Right renal pelvis (tissue), 4 donors: ENCODE measurements at regions not wholly inside any gene's neighbourhood (a gene's known extent, or its start where the extent isn't known, plus 50 kb on each side); places are given as distances from the start of the nearest gene placed in this dataset.

ENCODE experiments used
- DNase-seq, 4 donors: peaks; one replicate each; pipeline ENCODE4 v3.0.0-alpha.2; 2013; ENCODE audit warnings: low read depth in 4 of 4, low spot score in 3 of 4, missing footprints in 1 of 4

DNA sequence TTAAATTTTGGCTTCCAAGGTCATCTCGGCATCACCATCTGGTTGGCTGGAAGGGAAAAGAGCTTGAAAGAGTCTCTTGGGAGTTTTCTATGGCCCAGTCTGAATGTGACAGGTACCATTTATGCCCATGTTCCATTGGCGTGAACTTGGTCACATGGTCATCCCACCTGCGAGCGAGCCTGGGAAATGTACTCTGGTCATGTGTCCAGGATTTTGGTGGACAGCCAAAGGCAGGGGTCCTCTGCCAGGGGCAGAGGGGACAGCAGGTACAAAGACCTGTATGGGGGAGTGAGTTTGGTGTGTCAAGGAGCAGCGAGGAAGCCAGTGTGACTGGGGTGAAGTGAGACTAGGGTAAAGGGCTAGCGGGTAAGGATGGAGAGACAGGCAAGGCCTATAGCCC, 112.6 kb downstream of the CDC5L start:
- no peak for DNase-seq

- no peak for DNase-seq
These were observed 116.0 kb downstream of the CDC5L start for GRCh38 chr6:44503471-44503870.

DNA sequence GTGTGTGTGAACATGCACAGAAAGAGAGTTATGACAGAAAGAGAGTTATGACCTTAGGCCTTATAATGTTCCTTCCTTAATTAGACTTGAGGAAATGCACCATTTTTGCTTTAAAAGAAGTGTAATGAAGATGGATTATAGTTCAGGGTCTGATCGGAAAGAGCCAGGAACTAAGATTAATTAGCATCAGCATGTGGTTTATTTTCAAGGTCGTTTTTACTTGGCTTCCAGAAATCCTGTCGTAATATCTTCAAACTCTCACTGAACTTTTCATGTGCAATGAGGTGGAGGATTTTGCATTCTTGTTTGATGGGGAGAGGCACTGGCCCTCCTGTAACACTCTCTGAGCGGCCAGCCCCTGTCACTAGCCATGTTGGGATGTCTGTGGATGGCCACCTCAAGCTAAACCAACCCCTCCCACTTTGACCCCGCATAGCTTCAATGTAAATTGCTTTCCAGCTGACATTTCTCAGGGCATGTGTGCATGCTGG, 116.8 kb downstream of the CDC5L start:
- DNase-seq = peak; percentile 41 to 59 (median 50)

GRCh38 chr6:44505751-44506150, 118.2 kb downstream of the CDC5L start:
- no peak for DNase-seq

DNA sequence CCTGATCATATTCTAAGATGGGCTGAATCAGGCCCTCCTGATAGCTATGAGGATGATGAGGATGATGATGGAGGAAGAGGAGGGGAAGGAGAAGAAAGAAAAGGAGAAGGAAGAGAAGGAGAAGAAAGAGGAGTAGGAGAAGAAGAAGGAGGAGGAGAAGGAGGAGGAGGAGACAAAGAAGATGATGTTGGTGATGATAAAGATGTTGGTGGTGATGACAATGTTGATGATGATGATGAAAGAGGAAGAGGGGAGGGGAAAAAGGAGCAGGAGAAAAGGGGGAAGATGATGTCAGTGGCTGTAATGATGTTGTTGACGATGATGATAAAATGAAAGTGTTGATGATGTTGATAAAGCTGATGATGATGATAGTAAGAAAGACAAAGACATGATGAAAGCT, 119.5 kb downstream of the CDC5L start:
- DNase-seq = no peak

GRCh38 chr6:44508646-44509045, 121.1 kb downstream of the CDC5L start:
- no peak for DNase-seq

DNA sequence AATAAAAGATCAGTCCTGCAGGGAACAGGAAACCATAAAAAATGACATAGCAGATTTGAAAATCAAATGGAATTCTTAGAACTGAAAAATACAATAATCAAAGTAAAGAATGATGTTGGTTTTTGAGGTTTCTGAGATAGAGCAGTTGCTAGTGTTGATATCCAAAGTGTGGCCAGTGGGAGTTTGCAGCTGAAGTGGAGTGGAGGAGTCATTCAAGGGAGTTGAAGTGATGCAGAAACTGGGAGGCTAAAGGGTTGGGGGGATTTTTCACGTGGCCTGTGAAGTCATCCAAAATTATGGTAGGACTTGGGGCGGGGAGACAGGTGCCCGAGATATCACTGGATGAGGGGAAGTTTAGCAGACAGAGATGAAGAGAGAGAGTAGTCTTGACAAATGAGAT, 123.6 kb downstream of the CDC5L start:
- DNase-seq = no peak

GRCh38 chr6:44512868-44513741, 125.6 kb downstream of the CDC5L start:
- no peak for DNase-seq

DNA sequence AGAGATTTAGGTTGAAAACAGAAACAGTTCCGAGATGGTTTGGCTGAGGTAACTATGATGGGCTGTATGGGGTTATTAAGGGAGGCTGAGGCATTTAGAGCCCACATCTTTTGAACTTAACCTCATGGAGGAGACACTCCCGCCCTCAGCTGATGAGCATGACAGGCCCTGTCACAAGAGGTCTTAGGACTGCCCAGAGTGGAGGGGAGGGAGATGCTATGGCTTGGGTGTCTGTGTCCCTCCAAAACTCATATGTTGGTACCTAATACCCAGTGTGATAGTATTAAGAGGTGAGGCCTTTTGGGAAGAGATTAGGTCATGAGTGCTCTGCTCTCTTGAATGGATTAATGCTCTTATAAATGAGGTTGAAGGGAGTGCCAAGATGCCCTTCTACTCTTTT, 126.6 kb downstream of the CDC5L start:
- no peak for DNase-seq

DNA sequence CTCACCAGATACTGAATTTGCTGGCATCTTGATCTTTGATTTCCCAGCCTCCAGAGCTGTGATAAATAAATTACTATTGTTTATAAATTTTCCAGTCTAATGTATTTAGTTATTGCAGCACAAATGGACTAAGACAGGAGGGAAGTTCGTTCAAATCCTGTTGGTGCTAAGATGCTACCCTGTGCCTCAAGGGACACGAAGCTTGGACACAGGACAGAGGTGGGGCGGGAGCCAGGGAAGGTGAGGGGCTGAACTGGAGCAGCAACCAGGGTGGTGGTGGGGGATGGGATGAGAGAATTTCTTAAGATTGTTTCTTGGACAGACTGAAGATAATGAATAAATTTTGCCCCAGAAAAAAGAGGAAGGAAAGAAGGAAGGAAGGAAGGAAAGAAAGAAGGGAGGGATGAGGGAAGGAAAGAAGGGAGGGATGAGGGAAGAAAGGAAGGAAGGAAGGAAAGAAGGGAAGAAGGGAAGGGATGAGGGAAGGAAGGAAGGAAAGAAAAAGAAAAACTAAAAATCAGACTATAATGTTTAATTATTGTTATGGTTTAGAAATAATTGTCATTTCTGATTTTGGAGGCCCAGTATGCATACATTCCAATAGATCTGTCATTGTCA, 127.2 kb downstream of the CDC5L start:
- DNase-seq = no peak

DNA sequence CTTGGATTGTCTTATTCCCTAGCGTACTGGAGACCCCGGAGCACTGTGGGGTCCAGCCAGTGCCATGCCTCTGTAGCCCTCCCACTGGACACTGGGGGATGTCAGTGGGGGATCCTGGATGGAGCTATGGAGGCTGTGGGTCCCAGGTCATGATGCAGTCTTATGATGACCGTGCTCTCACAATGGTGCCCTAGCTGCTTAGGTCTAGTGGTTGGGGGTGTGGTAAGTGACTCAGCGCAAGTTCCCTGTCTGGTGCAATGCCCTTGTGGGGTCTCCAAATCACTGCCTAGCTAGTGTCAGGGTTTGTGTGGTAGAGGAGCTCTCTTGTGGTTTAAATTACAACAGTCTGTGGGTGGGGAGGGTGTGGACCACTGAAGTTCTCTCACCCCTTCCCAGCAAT, 135.4 kb downstream of the CDC5L start:
- no peak for DNase-seq

DNA sequence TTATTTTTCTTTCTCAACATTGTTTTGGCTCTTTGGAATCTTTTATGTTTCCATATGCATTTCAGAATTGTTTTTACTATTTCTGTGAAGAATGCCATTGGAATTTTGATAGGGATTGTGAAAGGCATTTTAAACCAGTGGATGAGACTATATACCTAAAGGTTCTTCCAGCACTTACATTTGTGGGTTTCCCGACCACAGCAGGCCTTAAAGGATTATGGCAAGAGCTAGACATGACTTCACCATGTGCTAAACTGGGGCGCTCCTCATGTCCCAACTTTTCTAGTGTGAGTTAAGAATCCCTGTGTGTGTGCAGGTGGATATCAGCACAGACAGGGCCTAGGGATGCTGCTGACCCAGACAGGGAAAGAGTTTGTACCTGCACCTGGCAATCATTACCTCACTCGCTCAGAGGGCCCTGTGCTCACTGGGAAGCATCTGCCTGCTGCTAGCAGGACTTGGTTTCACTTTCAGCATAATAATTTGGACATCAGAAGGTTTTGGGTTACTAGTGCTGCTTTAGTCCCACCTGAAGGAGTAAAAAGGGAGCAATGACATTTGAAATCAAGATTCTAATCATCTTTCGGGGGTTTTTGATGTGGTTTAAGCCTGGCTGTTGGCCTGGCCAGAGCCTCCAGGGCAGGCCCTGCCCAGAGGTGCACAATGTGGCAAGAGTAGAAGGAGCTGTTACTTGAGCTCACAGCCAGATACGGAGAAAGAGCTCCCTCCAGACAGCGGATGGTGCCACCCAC, 137.1 kb downstream of the CDC5L start:
- DNase-seq = no peak

DNA sequence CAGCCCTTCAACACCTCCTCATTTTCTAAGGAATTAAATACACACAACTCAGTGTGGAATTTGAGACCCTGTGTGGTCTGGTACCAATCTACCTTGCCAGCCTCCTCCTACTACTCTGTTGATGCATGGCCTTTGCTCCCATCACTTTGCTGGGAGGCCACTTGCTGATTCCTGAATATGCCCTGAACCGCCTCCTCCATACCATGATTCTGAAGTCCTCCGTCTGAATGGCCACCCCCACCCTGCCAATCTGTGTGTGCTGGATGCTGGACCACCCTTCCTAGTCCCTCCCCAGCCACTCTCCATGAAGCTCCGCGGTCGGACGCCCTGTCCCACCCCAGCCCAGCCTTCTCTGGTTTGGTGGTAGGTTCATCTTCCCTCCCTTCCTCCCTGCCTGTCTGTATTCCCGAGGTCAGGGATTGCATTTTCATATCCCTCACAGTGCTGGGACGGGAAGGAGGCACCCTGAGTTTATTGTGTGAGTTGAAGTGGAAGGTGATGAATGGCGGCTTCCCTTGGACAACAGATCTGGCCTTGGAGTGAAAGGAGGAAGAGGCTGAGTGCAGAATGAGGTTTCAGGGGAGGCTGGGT, 138.3 kb downstream of the CDC5L start:
- DNase-seq = no peak

DNA sequence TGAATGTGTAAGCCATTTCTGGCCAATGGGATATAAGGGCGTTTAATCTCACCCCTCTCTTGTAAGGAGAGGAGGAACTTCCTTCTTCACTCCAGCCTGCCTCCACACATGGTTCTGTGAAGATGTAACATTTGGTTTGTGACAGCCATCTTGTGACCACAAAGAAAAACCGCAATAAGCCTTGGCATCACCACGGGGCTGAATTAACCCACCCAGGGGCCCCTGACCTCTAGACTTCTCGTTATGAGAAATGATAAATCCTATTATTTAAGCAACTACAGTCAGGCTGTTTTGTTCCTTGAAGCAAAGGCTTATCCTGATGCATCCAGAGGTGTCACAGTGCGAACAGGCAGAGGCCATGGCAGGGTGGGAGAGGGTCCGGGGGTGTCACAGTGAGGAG, 139.7 kb downstream of the CDC5L start:
- no peak for DNase-seq

DNA sequence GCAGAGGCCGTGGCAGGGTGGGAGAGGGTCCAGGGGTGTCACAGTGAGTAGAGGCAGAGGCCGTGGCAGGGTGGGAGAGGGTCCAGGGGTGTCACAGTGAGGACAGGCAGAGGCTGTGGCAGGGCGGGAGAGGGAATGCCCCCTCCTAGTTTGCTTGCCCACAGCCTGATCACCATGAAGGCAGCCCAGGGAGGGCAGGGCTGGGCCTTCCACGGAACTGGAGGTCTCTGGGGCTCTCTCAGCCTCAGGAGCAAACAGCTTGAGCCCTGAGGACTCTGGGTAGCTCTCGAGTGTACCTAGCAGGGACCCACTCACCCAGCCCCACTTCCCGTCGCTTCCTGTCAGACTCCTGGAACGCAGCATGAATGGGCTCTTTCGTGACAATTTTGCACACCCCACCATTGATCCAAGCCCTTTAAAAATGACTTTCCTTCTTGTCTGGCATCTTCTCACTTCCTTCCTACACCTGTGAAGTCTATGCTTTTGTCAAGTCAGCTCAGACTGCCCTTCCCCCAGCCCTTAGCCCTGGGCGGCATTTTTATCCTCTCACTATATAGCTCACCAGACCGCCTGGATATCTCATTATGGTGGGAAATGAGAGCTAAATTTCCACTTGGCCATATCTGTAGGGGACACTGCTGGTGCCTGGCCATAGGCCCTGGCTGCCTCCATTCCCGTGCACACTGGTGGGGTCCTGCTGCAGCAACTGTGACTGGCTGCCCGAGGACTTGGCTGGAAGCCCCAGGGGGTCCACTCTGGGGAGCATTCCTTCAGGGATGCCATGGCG, 140.3 kb downstream of the CDC5L start:
- no peak for DNase-seq

DNA sequence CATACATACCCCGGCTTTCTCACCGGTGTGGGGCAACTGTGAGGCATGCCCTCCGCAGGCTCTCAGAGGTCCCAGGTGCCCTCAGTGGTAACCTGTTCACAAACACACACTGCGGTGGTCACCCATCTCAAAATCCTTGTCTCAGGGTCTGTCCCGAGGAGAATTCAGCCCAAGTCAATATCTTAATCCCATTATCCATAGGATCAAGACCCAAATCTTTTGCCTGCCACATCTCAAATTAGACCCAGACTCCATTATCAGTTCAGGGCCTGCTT, 140.8 kb downstream of the CDC5L start:
- no peak for DNase-seq

DNA sequence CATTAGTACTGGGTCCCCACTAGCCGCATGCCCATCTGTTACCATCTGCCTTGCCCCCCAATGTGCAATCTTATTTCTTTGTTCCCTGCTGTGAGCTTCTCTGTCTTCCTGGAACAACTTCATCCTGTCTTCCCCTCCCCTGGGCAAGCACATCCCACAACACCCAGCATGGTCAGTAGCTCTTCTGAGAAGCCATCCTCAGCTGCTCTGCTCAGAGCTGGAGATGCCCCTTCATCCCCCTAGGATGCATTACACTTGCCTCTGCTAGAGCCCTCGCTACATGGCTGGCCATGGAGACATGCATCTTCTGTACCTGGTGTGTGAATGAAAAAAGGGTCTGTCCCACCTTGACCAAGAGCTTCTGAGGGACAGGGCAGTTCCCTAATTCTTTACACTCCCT, 141.2 kb downstream of the CDC5L start:
- DNase-seq = no peak

- no peak for DNase-seq
These were observed 141.8 kb downstream of the CDC5L start for GRCh38 chr6:44529146-44529905.

GRCh38 chr6:44530209-44530909, 142.9 kb downstream of the CDC5L start:
- no peak for DNase-seq
